Stimulated activated naive CD8-positive, alpha-beta T cell treated with anti-CD3 and anti-CD28 coated beads, Interleukin-15, Interleukin-2, amounts not matched to agents 100 ng/mL and 50 ng/mL, for 24 hours (primary cell): ENCODE measurements at regions not wholly inside any gene's neighbourhood (a gene's known extent, or its start where the extent isn't known, plus 50 kb on each side); places are given as distances from the start of the nearest gene placed in this dataset.

Source experiments
- H3K27ac Mint-ChIP-seq: one replicate; pipeline ENCODE4 v1.8.0; 2021; ENCODE audit warnings: mild to moderate bottlenecking, mixed read lengths
- H3K27me3 Mint-ChIP-seq: one replicate; pipeline ENCODE4 v1.8.0; 2021; ENCODE audit warnings: mixed read lengths
- H3K36me3 Mint-ChIP-seq: one replicate; pipeline ENCODE4 v1.8.0; 2021; ENCODE audit warnings: low read depth, mixed read lengths
- H3K4me1 Mint-ChIP-seq: one replicate; pipeline ENCODE4 v1.8.0; 2021; ENCODE audit warnings: low read depth, mixed read lengths
- H3K4me3 Mint-ChIP-seq: one replicate; pipeline ENCODE4 v1.8.0; 2021; ENCODE audit warnings: mild to moderate bottlenecking, mixed read lengths
- H3K9me3 Mint-ChIP-seq: one replicate; pipeline ENCODE4 v1.8.0; 2021; ENCODE audit warnings: mixed read lengths

- Mint-ChIP-seq H3K27me3 (no peaks in the 10 kb centered on the region), H3K27ac (no peak overlapping the region), H3K4me3 (no peak overlapping the region), H3K9me3 (no peaks in the 10 kb centered on the region), H3K36me3 (no peaks in the 10 kb centered on the region), H3K4me1 (no peaks in the 10 kb centered on the region)
Observed at GRCh38 chr18:73785300-73785699, 362.3 kb downstream of the FBXO15 start.

- Mint-ChIP-seq H3K27me3 (no peaks in the 10 kb centered on the region), H3K4me1 (no peaks in the 10 kb centered on the region), H3K9me3 (no peaks in the 10 kb centered on the region), H3K4me3 (no peak overlapping the region), H3K27ac (no peak overlapping the region), H3K36me3 (no peaks in the 10 kb centered on the region)
Observed at GRCh38 chr18:73784853-73785252, 362.8 kb downstream of the FBXO15 start.

- no peak overlapping the region for H3K4me3 Mint-ChIP-seq
- no peaks in the 10 kb centered on the region for H3K27me3 Mint-ChIP-seq
- no peaks in the 10 kb centered on the region for H3K36me3 Mint-ChIP-seq
- H3K4me1 Mint-ChIP-seq, result no peaks in the 10 kb centered on the region
- H3K9me3 Mint-ChIP-seq, result no peaks in the 10 kb centered on the region
- no peak overlapping the region for H3K27ac Mint-ChIP-seq
Observed at GRCh38 chr18:73782405-73782804, 365.2 kb downstream of the FBXO15 start.

GRCh38 chr18:73780218-73780617 is 367.4 kb downstream of the FBXO15 start:
- no peaks in the 10 kb centered on the region for H3K36me3 Mint-ChIP-seq
- no peak overlapping the region for H3K4me3 Mint-ChIP-seq
- H3K9me3 Mint-ChIP-seq, result no peaks in the 10 kb centered on the region
- no peak overlapping the region for H3K27ac Mint-ChIP-seq
- no peaks in the 10 kb centered on the region for H3K4me1 Mint-ChIP-seq
- no peaks in the 10 kb centered on the region for H3K27me3 Mint-ChIP-seq

- Mint-ChIP-seq H3K4me1 (no peaks in the 10 kb centered on the region), H3K9me3 (no peaks in the 10 kb centered on the region), H3K27ac (no peak overlapping the region), H3K27me3 (no peaks in the 10 kb centered on the region), H3K36me3 (no peaks in the 10 kb centered on the region), H3K4me3 (no peak overlapping the region)
Observed at GRCh38 chr18:73778032-73778359, 369.6 kb downstream of the FBXO15 start.

- Mint-ChIP-seq H3K4me3 (no peak overlapping the region), H3K4me1 (no peaks in the 10 kb centered on the region), H3K9me3 (no peaks in the 10 kb centered on the region), H3K27me3 (no peaks in the 10 kb centered on the region), H3K27ac (no peak overlapping the region), H3K36me3 (no peaks in the 10 kb centered on the region)
Observed at GRCh38 chr18:73777356-73778031, 370.1 kb downstream of the FBXO15 start.

GRCh38 chr18:73774811-73775509 is 372.7 kb downstream of the FBXO15 start:
- no peaks in the 10 kb centered on the region for H3K27me3 Mint-ChIP-seq
- no peaks in the 10 kb centered on the region for H3K9me3 Mint-ChIP-seq
- no peak overlapping the region for H3K27ac Mint-ChIP-seq
- no peaks in the 10 kb centered on the region for H3K4me1 Mint-ChIP-seq
- no peak overlapping the region for H3K4me3 Mint-ChIP-seq
- H3K36me3 Mint-ChIP-seq, result no peaks in the 10 kb centered on the region

GRCh38 chr18:73768043-73768442 is 379.6 kb downstream of the FBXO15 start:
- H3K4me3 Mint-ChIP-seq, result no peak overlapping the region
- H3K27ac Mint-ChIP-seq, result no peak overlapping the region
- peaks cover 7% of the 10 kb centered on the region for H3K4me1 Mint-ChIP-seq
- peaks cover 12% of the 10 kb centered on the region for H3K27me3 Mint-ChIP-seq
- H3K36me3 Mint-ChIP-seq, result no peaks in the 10 kb centered on the region
- H3K9me3 Mint-ChIP-seq, result peaks cover 3% of the 10 kb centered on the region

GRCh38 chr18:73766910-73767515 is 380.6 kb downstream of the FBXO15 start:
- Mint-ChIP-seq H3K4me1 (peaks cover 7% of the 10 kb centered on the region), H3K36me3 (no peaks in the 10 kb centered on the region), H3K4me3 (no peak overlapping the region), H3K27me3 (peaks cover 12% of the 10 kb centered on the region), H3K27ac (no peak overlapping the region), H3K9me3 (peaks cover 3% of the 10 kb centered on the region)

- H3K4me1 Mint-ChIP-seq, result no peaks in the 10 kb centered on the region
- no peaks in the 10 kb centered on the region for H3K36me3 Mint-ChIP-seq
- H3K27ac Mint-ChIP-seq, result no peak overlapping the region
- peaks cover 4% of the 10 kb centered on the region for H3K27me3 Mint-ChIP-seq
- no peak overlapping the region for H3K4me3 Mint-ChIP-seq
- peaks cover 3% of the 10 kb centered on the region for H3K9me3 Mint-ChIP-seq
Observed at GRCh38 chr18:73758446-73758845, 389.2 kb downstream of the FBXO15 start.

GRCh38 chr18:73756256-73757091 is 391.2 kb downstream of the FBXO15 start:
- no peaks in the 10 kb centered on the region for H3K36me3 Mint-ChIP-seq
- H3K4me1 Mint-ChIP-seq, result no peaks in the 10 kb centered on the region
- no peaks in the 10 kb centered on the region for H3K27me3 Mint-ChIP-seq
- no peaks in the 10 kb centered on the region for H3K9me3 Mint-ChIP-seq
- no peak overlapping the region for H3K4me3 Mint-ChIP-seq
- H3K27ac Mint-ChIP-seq, result no peak overlapping the region

- H3K4me3 Mint-ChIP-seq, result no peak overlapping the region
- no peaks in the 10 kb centered on the region for H3K36me3 Mint-ChIP-seq
- H3K4me1 Mint-ChIP-seq, result no peaks in the 10 kb centered on the region
- H3K27ac Mint-ChIP-seq, result no peak overlapping the region
- no peaks in the 10 kb centered on the region for H3K27me3 Mint-ChIP-seq
- H3K9me3 Mint-ChIP-seq, result no peaks in the 10 kb centered on the region
Observed at GRCh38 chr18:73752965-73753364, 394.7 kb downstream of the FBXO15 start.

GRCh38 chr18:73752546-73752945 is 395.1 kb downstream of the FBXO15 start:
- Mint-ChIP-seq H3K36me3 (no peaks in the 10 kb centered on the region), H3K4me3 (no peak overlapping the region), H3K9me3 (no peaks in the 10 kb centered on the region), H3K27me3 (no peaks in the 10 kb centered on the region), H3K4me1 (no peaks in the 10 kb centered on the region), H3K27ac (no peak overlapping the region)

- Mint-ChIP-seq H3K4me3 (no peak overlapping the region), H3K27ac (no peak overlapping the region), H3K36me3 (no peaks in the 10 kb centered on the region), H3K9me3 (no peaks in the 10 kb centered on the region), H3K27me3 (no peaks in the 10 kb centered on the region), H3K4me1 (no peaks in the 10 kb centered on the region)
Observed at GRCh38 chr18:73750052-73750451, 397.6 kb downstream of the FBXO15 start.

- no peaks in the 10 kb centered on the region for H3K36me3 Mint-ChIP-seq
Observed at GRCh38 chr18:73749304-73749703, 398.3 kb downstream of the FBXO15 start.

More at GRCh38 chr18:73749304-73749703, 398.3 kb downstream of the FBXO15 start:
- no peaks in the 10 kb centered on the region for H3K4me1 Mint-ChIP-seq
- H3K9me3 Mint-ChIP-seq, result no peaks in the 10 kb centered on the region
- no peak overlapping the region for H3K4me3 Mint-ChIP-seq
- no peak overlapping the region for H3K27ac Mint-ChIP-seq
- no peaks in the 10 kb centered on the region for H3K27me3 Mint-ChIP-seq
